Mesendoderm (in vitro differentiated cells): ENCODE measurements at regions not wholly inside any gene's neighbourhood (a gene's known extent, or its start where the extent isn't known, plus 50 kb on each side); places are given as distances from the start of the nearest gene placed in this dataset.
A peak's percentile ranks its signal among the peaks of the same experiment; 100 is the strongest.

Source experiments
- DNase-seq: peaks from one replicate; pipeline ENCODE4 v3.0.0; 2013
- H2AK5ac ChIP-seq: 2 replicates; pipeline ENCODE4 v1.6.1; 2013; ENCODE audit warnings: low read length, inconsistent platforms
- H2BK120ac ChIP-seq: 2 replicates; pipeline ENCODE4 v1.6.1; 2013; ENCODE audit warnings: low read depth, mild to moderate bottlenecking, low read length, moderate library complexity, mixed read lengths
- H2BK15ac ChIP-seq: replicated peaks from 2 replicates; pipeline ENCODE4 v1.6.1; 2013; ENCODE audit warnings: low read depth, mild to moderate bottlenecking, moderate library complexity
- H2BK5ac ChIP-seq: 2 replicates; pipeline ENCODE4 v1.6.1; 2013; ENCODE audit warnings: low read length, inconsistent platforms
- H3K18ac ChIP-seq: 2 replicates; pipeline ENCODE4 v1.6.1; 2013; ENCODE audit warnings: mild to moderate bottlenecking, low read length, mixed read lengths
- H3K23ac ChIP-seq: one replicate; pipeline ENCODE4 v1.6.1; 2013; ENCODE audit warnings: low read length
- H3K27ac ChIP-seq: 2 replicates; pipeline ENCODE4 v1.5.1; 2013; ENCODE audit warnings: low read depth, mild to moderate bottlenecking, inconsistent platforms, low read length, moderate library complexity
- H3K27me3 ChIP-seq: 2 replicates; pipeline ENCODE4 v1.6.1; 2013; ENCODE audit warnings: low read length, control low read depth, mild to moderate bottlenecking, inconsistent platforms; ENCODE audit not compliant: insufficient read depth, poor library complexity
- H3K36me3 ChIP-seq: 2 replicates; pipeline ENCODE4 v1.6.1; 2013; ENCODE audit warnings: low read length, inconsistent platforms; ENCODE audit not compliant: control insufficient read depth, insufficient read depth
- H3K4ac ChIP-seq: one replicate; pipeline ENCODE4 v1.6.1; 2013; ENCODE audit warnings: low read depth, mild to moderate bottlenecking, low read length, moderate library complexity
- H3K4me1 ChIP-seq: 2 replicates; pipeline ENCODE4 v1.6.1; 2013; ENCODE audit warnings: low read depth, low read length, inconsistent platforms; ENCODE audit not compliant: control insufficient read depth
- H3K4me2 ChIP-seq: 2 replicates; pipeline ENCODE4 v1.6.1; 2013; ENCODE audit warnings: low read length
- H3K4me3 ChIP-seq: 2 replicates; pipeline ENCODE4 v1.5.1; 2013; ENCODE audit warnings: mild to moderate bottlenecking, low read length
- H3K56ac ChIP-seq: one replicate; pipeline ENCODE4 v1.6.1; 2013; ENCODE audit warnings: low read length
- H3K79me1 ChIP-seq: 2 replicates; pipeline ENCODE4 v1.6.1; 2013; ENCODE audit warnings: low read length, inconsistent platforms
- H3K79me2 ChIP-seq: 2 replicates; pipeline ENCODE4 v1.6.1; 2013; ENCODE audit warnings: mild to moderate bottlenecking, low read length; ENCODE audit not compliant: control insufficient read depth, insufficient read depth
- H3K9ac ChIP-seq: 2 replicates; pipeline ENCODE4 v1.6.1; 2013; ENCODE audit warnings: low read length, inconsistent platforms
- H4K5ac ChIP-seq: one replicate; pipeline ENCODE4 v1.6.1; 2013; ENCODE audit warnings: low read length
- H4K8ac ChIP-seq: one replicate; pipeline ENCODE4 v1.6.1; 2013; ENCODE audit warnings: low read depth, mild to moderate bottlenecking, control low read depth, low read length, moderate library complexity
- WGBS: extraction: QIAGEN DNeasy Blood & Tissue Kit; methylation state at CpG from one replicate; pipeline ENCODE4 v1.1.7; 2013; ENCODE audit warnings: low lambda C conversion rate, missing lambda C conversion rate; ENCODE audit not compliant: insufficient coverage; ENCODE audit errors: extremely low coverage; 5-methylcytosine and 5-hydroxymethylcytosine counted together

GRCh38 chr18:42360716-42361115, 405.7 kb downstream of the PIK3C3 start:
- Histone ChIP-seq H3K4me3 (no peak overlapping the region), H2BK5ac (no peak overlapping the region), H4K8ac (no peak overlapping the region), H2BK15ac (no peak overlapping the region), H3K9ac (no peak overlapping the region), H3K4me1 (no peaks in the 10 kb centered on the region), H3K79me1 (no peaks in the 10 kb centered on the region), H3K27me3 (no peaks in the 10 kb centered on the region), H3K27ac (no peak overlapping the region), H3K18ac (no peak overlapping the region), H2AK5ac (no peak overlapping the region), H3K79me2 (no peaks in the 10 kb centered on the region), H3K56ac (no peak overlapping the region), H4K5ac (no peak overlapping the region), H3K23ac (no peak overlapping the region), H3K4me2 (no peak overlapping the region), H3K36me3 (no peaks in the 10 kb centered on the region), H2BK120ac (no peak overlapping the region), H3K4ac (no peak overlapping the region)
- DNase-seq: no peak

GRCh38 chr18:42363446-42364441, 408.7 kb downstream of the PIK3C3 start:
- Histone ChIP-seq H3K4ac (no peak overlapping the region), H4K8ac (no peak overlapping the region), H3K18ac (no peak overlapping the region), H3K36me3 (no peaks in the 10 kb centered on the region), H3K79me1 (no peaks in the 10 kb centered on the region), H2BK120ac (no peak overlapping the region), H3K27ac (no peak overlapping the region), H3K56ac (no peak overlapping the region), H3K4me2 (no peak overlapping the region), H3K4me1 (no peaks in the 10 kb centered on the region), H3K23ac (no peak overlapping the region), H2BK5ac (no peak overlapping the region), H4K5ac (no peak overlapping the region), H3K79me2 (no peaks in the 10 kb centered on the region), H3K9ac (no peak overlapping the region), H2AK5ac (no peak overlapping the region), H3K27me3 (no peaks in the 10 kb centered on the region), H3K4me3 (no peak overlapping the region), H2BK15ac (no peak overlapping the region)
- peak; percentile 4 for DNase-seq
- WGBS: no CpG with 5 or more reads among the region's 2 CpGs

GRCh38 chr18:42364766-42365165, 409.7 kb downstream of the PIK3C3 start:
- Histone ChIP-seq H2BK15ac (no peak overlapping the region), H3K27ac (no peak overlapping the region), H3K4me2 (no peak overlapping the region)

GRCh38 chr18:42365591-42365990, 410.6 kb downstream of the PIK3C3 start:
- no peak overlapping the region for H2BK5ac ChIP-seq
- WGBS: no CpG with 5 or more reads among the region's 1 CpG
- H3K4me3 ChIP-seq: no peak overlapping the region
- no peak overlapping the region for H3K18ac ChIP-seq
- no peaks in the 10 kb centered on the region for H3K27me3 ChIP-seq
- H4K8ac ChIP-seq: no peak overlapping the region
- no peak overlapping the region for H3K23ac ChIP-seq
- no peaks in the 10 kb centered on the region for H3K79me1 ChIP-seq
- H3K27ac ChIP-seq: no peak overlapping the region
- no peak overlapping the region for H3K56ac ChIP-seq
- no peaks in the 10 kb centered on the region for H3K36me3 ChIP-seq
- no peaks in the 10 kb centered on the region for H3K79me2 ChIP-seq
- H3K4me2 ChIP-seq: no peak overlapping the region
- no peak overlapping the region for H2BK120ac ChIP-seq
- DNase-seq: peak; percentile 13
- H4K5ac ChIP-seq: no peak overlapping the region
- H3K4me1 ChIP-seq: no peaks in the 10 kb centered on the region
- H2AK5ac ChIP-seq: no peak overlapping the region
- H2BK15ac ChIP-seq: no peak overlapping the region
- no peak overlapping the region for H3K4ac ChIP-seq
- no peak overlapping the region for H3K9ac ChIP-seq

More at GRCh38 chr18:42364766-42365165, 409.7 kb downstream of the PIK3C3 start:
- Histone ChIP-seq H2BK120ac (no peak overlapping the region), H4K8ac (no peak overlapping the region), H3K9ac (no peak overlapping the region), H3K56ac (no peak overlapping the region), H3K23ac (no peak overlapping the region), H3K18ac (no peak overlapping the region), H3K4me3 (no peak overlapping the region), H4K5ac (no peak overlapping the region), H2BK5ac (no peak overlapping the region), H3K4ac (no peak overlapping the region), H3K79me2 (no peaks in the 10 kb centered on the region), H3K27me3 (no peaks in the 10 kb centered on the region), H3K36me3 (no peaks in the 10 kb centered on the region), H3K4me1 (no peaks in the 10 kb centered on the region), H3K79me1 (no peaks in the 10 kb centered on the region), H2AK5ac (no peak overlapping the region)
- WGBS: no CpG with 5 or more reads among the region's 1 CpG
- no peak for DNase-seq

GRCh38 chr18:42373584-42373983, 418.6 kb downstream of the PIK3C3 start:
- H3K4me1 ChIP-seq: no peaks in the 10 kb centered on the region
- H3K79me1 ChIP-seq: no peaks in the 10 kb centered on the region
- H2BK5ac ChIP-seq: no peak overlapping the region
- H3K18ac ChIP-seq: no peak overlapping the region
- no peak overlapping the region for H3K9ac ChIP-seq
- H3K27me3 ChIP-seq: no peaks in the 10 kb centered on the region
- no CpG with 5 or more reads among the region's 1 CpG for WGBS
- no peaks in the 10 kb centered on the region for H3K36me3 ChIP-seq
- H3K79me2 ChIP-seq: no peaks in the 10 kb centered on the region
- H3K27ac ChIP-seq: no peak overlapping the region
- no peak overlapping the region for H3K23ac ChIP-seq
- H2AK5ac ChIP-seq: no peak overlapping the region
- H3K56ac ChIP-seq: no peak overlapping the region
- no peak overlapping the region for H3K4me3 ChIP-seq
- no peak overlapping the region for H3K4me2 ChIP-seq
- H3K4ac ChIP-seq: no peak overlapping the region
- H2BK120ac ChIP-seq: no peak overlapping the region
- DNase-seq: no peak
- H4K8ac ChIP-seq: no peak overlapping the region
- no peak overlapping the region for H2BK15ac ChIP-seq
- no peak overlapping the region for H4K5ac ChIP-seq

GRCh38 chr18:42374961-42375360, 419.9 kb downstream of the PIK3C3 start:
- Histone ChIP-seq H3K27ac (no peak overlapping the region), H2BK15ac (no peak overlapping the region), H4K8ac (no peak overlapping the region), H3K4me3 (no peak overlapping the region), H3K23ac (no peak overlapping the region), H3K4me2 (no peak overlapping the region), H3K79me1 (no peaks in the 10 kb centered on the region), H3K27me3 (no peaks in the 10 kb centered on the region), H3K56ac (no peak overlapping the region), H3K4me1 (no peaks in the 10 kb centered on the region), H3K36me3 (no peaks in the 10 kb centered on the region), H2BK5ac (no peak overlapping the region), H3K79me2 (no peaks in the 10 kb centered on the region), H3K9ac (no peak overlapping the region), H4K5ac (no peak overlapping the region), H2AK5ac (no peak overlapping the region), H3K4ac (no peak overlapping the region), H3K18ac (no peak overlapping the region), H2BK120ac (no peak overlapping the region)
- no peak for DNase-seq
